Endothelial cell of hepatic sinusoid (primary cell): ENCODE measurements at regions not wholly inside any gene's neighbourhood (a gene's known extent, or its start where the extent isn't known, plus 50 kb on each side); places are given as distances from the start of the nearest gene placed in this dataset.
"Not testable (repeated sequence)": the region's sequence is repeated elsewhere in the genome, so short reads cannot be mapped to it uniquely, and the experiment has no call there.

ENCODE experiments used
- in situ Hi-C: cut with HindIII; loops from 2 replicates; pipeline ENCODE4 v1.10.0; 2017; ENCODE audit warnings: low sequenced_read_pairs

GRCh38 chr11:82229341-82229740, 504.3 kb downstream of the FAM181B start:
- in situ Hi-C loops, result no loop called here

- in situ Hi-C loops, result no loop called here
Observed at GRCh38 chr11:82225930-82226329, 507.7 kb downstream of the FAM181B start.

GRCh38 chr11:82225502-82225901, 508.2 kb downstream of the FAM181B start:
- in situ Hi-C loops, result no loop called here

GRCh38 chr11:82216927-82217570, 516.6 kb downstream of the FAM181B start:
- in situ Hi-C loops, result no loop called here

DNA sequence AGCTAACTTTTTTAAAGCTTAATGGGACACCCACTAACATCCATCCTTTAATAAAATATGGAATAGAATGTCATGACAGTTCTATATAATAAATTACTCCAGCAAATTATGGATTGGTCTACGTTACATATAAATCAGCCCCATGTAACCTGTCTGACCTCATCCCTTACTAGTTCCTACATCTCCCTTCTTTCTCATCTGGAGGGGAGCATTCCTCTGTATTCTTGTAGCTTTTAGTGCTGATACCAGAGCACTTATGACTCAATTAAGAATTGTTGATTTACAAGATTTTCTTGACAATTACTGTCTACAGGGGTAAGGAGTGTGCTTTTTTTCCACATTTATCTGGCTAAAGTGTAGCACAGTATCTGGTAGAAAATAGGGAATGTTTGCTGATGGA, 523.7 kb downstream of the FAM181B start:
- in situ Hi-C loops, result no loop called here

GRCh38 chr11:82195283-82195682, 538.4 kb downstream of the FAM181B start:
- in situ Hi-C loops, result no loop called here

DNA sequence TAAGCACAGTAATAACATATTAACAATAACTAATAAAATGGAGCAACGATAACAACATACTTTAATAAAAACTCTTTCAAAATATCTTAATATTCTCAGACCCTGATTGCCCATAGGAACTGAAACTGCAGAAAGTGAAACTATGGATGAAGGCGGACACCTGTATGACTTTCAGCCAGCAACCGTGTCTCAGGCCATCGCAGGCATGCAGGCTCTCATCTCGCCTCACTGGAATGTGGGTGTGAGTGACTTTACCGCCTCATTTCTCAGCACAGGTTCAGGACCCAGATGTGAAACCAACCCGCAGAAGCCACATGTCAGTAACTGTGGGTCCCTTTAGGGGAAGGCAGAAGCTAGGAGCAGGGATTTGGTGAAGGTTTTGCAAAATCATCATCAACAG, 539.1 kb downstream of the FAM181B start:
- in situ Hi-C loops, result no loop called here

DNA sequence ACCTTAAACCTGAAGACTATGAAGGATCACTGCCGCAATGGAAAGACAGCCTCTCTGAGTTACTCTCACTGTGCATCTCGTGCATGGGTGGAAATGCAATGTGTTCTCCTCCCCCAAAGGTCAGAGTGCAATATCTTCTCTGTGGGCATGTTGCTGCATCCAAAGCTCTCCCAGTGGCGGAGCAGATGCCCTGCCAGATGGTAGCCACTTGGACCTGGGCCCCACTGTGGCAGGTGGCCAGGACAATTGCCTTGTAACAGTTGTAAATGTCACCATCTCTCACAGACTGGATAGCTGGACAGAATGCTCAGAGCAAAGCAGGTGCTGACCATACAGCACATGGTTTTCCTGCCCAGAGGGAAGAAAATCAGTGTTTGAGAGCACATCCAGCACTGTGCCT, 542.0 kb downstream of the FAM181B start:
- in situ Hi-C loops, result no loop called here

GRCh38 chr11:82185925-82186324, 547.7 kb downstream of the FAM181B start:
- in situ Hi-C loops, result no loop called here

- in situ Hi-C loops, result no loop called here
Observed at GRCh38 chr11:82184966-82185365, 548.7 kb downstream of the FAM181B start.

DNA sequence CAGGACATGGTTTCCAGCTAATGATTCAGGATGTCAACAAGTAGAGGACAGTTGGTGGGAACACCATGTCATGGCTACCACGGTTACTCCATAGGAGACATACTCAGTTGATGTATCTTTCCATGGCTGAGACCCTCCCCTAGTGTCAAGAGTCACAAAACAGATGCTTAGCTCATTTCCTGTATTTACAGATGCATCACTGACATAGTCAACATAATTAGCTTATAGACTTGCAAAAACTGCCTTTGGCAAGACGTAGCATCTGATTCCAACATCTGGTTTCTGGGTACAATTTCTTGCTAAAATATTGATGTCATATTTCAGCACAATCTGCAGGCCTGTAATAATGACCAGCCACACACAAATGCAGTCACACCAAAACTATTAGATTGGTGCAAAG, 550.3 kb downstream of the FAM181B start:
- in situ Hi-C loops, result no loop called here

DNA sequence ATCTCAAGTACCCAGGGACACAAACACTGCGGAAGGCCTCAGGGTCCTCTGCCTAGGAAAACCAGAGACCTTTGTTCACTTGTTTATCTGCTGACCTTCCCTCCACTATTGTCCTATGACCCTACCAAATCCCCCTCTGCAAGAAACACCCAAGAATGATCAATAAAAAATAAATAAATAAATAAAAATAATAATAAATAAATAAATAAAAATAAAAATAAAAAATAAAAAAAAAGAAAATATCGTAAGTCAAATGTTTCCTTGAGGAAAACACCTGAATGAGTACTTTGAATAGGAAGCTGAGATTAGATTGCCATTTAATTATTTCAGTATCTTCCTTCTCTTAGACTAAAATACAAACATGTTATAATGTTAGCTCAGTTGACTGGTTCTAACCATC, 551.0 kb downstream of the FAM181B start:
- in situ Hi-C loops, result not testable (repeated sequence)

DNA sequence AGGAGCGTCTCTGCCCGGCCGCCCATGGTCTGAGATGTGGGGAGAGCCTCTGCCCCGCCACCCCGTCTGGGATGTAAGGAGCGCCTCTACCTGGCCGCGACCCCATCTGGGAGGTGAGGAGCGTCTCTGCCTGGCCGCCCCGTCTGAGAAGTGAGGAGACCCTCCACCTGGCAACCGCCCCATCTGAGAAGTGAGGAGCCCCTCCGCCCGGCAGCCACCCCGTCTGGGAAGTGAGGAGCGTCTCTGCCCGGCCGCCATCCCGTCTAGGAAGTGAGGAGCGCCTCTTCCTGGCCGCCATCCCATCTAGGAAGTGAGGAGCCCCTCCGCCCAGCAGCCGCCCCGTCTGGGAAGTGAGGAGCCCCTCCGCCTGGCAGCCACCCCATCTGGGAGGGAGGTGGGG, 551.9 kb downstream of the FAM181B start:
- in situ Hi-C loops, result not testable (repeated sequence)

- in situ Hi-C loops, result no loop called here
Observed at GRCh38 chr11:82176945-82177344, 556.7 kb downstream of the FAM181B start.

- in situ Hi-C loops, result no loop called here
Observed at GRCh38 chr11:82176365-82176764, 557.3 kb downstream of the FAM181B start.

DNA sequence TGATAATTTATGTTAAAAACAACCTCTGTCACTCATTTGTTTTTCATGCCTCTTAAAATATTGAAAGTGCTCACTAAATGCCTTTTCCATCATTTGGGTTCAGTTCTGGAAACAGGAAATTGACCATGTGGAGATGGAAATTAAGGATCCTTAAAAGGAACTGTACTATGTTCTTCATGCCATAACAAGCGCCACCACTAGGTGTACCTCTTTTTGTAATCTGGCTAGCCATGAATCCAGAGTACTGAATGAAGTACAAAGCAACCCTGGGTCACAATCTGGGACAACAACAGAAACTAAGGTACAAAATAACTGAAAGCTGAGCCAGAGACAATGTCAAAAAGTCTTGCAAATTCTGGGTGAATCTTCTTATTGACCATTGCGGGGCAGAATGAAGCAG, 559.1 kb downstream of the FAM181B start:
- in situ Hi-C loops, result no loop called here

DNA sequence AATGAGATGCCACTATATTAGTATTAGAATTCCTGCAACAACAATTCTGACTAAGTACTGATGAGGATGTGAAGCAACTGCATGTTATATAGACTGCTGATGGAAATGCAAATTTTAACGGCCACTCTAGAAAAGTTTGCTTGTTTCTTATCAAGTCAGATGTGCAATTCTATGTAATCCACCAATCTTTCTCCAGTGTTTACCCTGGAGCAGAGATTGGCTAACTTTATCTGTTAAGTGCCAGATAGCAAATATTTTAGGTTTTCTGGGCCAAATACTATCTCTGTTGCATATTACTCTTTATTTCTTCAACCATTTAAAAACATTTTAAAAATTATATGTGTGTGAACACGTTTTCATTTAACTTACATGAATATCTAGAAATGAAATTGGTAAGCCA, 586.9 kb downstream of the FAM181B start:
- in situ Hi-C loops, result no loop called here

DNA sequence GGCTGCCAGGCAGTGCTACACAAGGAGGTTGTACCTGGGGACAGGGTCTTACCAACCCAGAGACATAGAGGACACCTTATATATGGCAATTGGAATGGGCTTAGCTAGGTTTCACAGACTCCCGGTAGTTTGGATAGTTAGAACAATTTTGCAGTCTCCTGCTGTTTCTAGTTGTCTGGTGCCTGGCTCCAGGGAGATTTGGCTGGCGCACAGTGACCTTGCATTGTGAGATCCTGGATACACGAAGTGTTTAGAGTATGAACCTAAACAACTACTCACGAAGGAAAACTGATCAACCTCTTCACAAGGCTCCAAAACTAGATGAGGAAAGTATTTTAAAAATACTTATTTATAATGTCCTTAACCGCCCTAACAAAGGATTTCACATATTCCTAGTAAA, 614.7 kb downstream of the FAM181B start:
- in situ Hi-C loops, result no loop called here

DNA sequence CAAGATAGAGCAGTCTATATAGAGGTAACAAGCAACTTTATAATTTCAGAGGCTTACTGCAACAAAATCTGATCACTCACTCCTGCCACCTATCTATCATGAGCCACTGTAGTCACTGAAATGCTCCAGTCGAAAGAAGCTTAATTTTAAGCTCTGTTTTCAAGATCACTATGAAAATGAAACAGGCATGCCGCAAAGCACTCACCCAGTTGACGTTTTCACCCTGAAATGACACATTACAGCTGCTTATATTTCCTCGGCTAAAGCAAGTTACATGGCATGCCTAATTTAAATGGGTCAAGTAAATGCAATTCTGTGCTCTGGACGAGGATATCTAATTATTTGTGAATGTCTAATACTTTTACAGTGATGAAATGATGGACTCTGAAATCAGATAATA, 616.3 kb downstream of the FAM181B start:
- in situ Hi-C loops, result no loop called here

DNA sequence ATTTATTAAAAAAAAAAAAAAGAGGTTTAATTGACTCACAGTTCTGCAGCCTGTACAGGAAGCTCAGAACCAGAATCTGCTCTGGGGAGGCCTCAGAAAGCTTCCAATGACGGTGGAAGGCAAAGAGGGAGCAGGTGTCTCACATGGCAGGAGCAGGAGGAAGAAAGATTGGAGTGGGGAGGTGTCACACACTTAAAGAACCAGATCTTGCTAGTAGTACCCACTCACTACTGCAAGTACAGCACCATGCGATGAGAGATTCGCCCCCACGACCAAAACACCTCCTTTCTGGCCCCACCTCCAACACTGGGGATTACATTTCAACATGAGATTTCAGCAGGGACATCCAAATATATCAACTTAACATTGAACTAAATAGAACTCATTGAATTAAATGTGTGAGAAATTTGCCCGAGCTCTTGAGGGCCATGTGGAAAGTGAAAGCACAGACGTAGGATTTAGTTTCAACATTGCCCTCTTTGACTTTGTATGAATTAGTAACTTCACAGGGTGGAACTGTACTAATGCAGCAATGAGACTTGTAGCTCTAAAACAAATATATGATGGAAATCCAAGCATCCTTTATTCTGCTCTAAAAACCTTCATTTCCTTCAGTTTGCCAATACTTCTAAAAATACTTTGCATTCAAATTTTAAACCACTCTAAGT, 628.2 kb downstream of the FAM181B start:
- in situ Hi-C loops, result no loop called here

- in situ Hi-C loops, result no loop called here
Observed at GRCh38 chr11:82092904-82093303, 640.8 kb downstream of the FAM181B start.

DNA sequence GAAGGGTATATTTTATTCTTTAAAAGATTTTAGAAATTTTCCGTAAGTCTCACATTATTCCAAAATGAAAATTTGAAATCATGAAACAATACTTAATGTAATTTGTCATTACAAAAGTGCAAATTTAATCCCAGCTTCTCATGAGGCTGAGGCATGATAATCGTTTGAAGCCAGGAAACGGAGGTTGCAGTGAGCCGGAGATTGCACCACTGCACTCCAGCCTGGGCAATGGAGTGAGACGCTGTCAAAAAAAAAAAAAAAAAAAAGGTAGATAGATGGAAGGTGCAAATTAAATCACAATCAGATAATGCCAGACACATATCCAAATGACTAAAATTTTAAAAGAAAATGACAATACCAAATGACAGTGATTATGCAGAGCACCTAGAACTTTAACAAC, 644.2 kb downstream of the FAM181B start:
- in situ Hi-C loops, result no loop called here

DNA sequence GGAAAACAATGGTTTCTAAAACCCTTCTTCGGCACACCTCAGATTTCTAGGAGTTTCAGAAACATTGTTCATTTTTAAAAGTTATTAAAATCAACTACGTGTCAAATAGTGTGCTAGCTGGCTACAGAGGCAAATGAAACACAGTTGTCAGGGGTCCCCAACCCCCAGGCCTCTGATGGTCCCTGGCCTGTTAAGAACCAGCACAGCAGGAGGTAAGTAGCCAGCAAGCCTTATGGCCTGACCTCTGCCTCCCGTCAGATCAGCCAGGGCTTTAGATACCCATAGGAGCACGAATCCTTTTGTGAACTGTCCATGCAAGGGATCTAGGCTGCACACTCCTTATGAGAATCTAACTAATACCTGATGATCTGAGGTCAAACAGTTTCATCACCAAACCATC, 648.2 kb downstream of the FAM181B start:
- in situ Hi-C loops, result no loop called here
